SK-N-SH treated with all-trans-retinoic acid at 6 μM for 48 hours (cell line): ENCODE measurements at regions not wholly inside any gene's neighbourhood (a gene's known extent, or its start where the extent isn't known, plus 50 kb on each side); places are given as distances from the start of the nearest gene placed in this dataset.

Experiments
- ATAC-seq: fragments of 200-7000 bp; cut with Tn5 transposase; 3 replicates; pipeline ENCODE4 v1.9.1; 2020; ENCODE audit warnings: mild to moderate bottlenecking, moderate library complexity
- ARNTL ChIP-seq: fragments of 450-650 bp; formaldehyde crosslinking; IDR thresholded peaks from 2 replicates; pipeline ENCODE4 v1.5.0; 2020; ENCODE audit warnings: low read depth, mild to moderate bottlenecking, moderate library complexity, borderline replicate concordance
- CREB5 ChIP-seq: fragments of 250-450 bp; sonication (Bioruptor Pico); IDR thresholded peaks from 2 replicates; pipeline ENCODE4 v1.5.1; 2020; ENCODE audit warnings: low read depth, mild to moderate bottlenecking, moderate library complexity
- CSDC2 ChIP-seq: fragments of 250-450 bp; sonication (Bioruptor Pico); IDR thresholded peaks from 2 replicates; pipeline ENCODE4 v1.5.0; 2020; ENCODE audit warnings: mild to moderate bottlenecking, moderate library complexity
- CSRNP3 ChIP-seq: fragments of 250-450 bp; sonication (Bioruptor Pico); IDR thresholded peaks from 2 replicates; pipeline ENCODE4 v1.5.1; 2021; ENCODE audit warnings: mild to moderate bottlenecking, moderate library complexity
- ESRRG ChIP-seq: fragments of 250-450 bp; sonication (Bioruptor Pico); IDR thresholded peaks from 2 replicates; pipeline ENCODE4 v1.6.1; 2021; ENCODE audit warnings: mild to moderate bottlenecking
- GLIS3 ChIP-seq: fragments of 250-450 bp; sonication (Bioruptor Pico); IDR thresholded peaks from 2 replicates; pipeline ENCODE4 v1.5.0; 2020; ENCODE audit warnings: mild to moderate bottlenecking, moderate library complexity
- OSR1 ChIP-seq: fragments of 250-450 bp; sonication (Bioruptor Pico); IDR thresholded peaks from 2 replicates; pipeline ENCODE4 v1.8.0; 2022; ENCODE audit warnings: moderate library complexity, mild to moderate bottlenecking, inconsistent platforms
- PATZ1 ChIP-seq: fragments of 250-450 bp; sonication (Bioruptor Pico); IDR thresholded peaks from 2 replicates; pipeline ENCODE4 v1.8.0; 2020; ENCODE audit warnings: mild to moderate bottlenecking, moderate library complexity, borderline replicate concordance
- POU6F1 ChIP-seq: fragments of 250-450 bp; sonication (Bioruptor Pico); IDR thresholded peaks from 2 replicates; pipeline ENCODE4 v1.8.0; 2021; ENCODE audit warnings: low read depth, mild to moderate bottlenecking, moderate library complexity, borderline replicate concordance
- PPARA ChIP-seq: fragments of 250-450 bp; sonication (Bioruptor Pico); IDR thresholded peaks from 2 replicates; pipeline ENCODE4 v1.5.0; 2020; ENCODE audit warnings: mild to moderate bottlenecking, borderline replicate concordance
- SNAI2 ChIP-seq: fragments of 250-450 bp; sonication (Bioruptor Pico); IDR thresholded peaks from 2 replicates; pipeline ENCODE4 v1.5.0; 2020; ENCODE audit warnings: mild to moderate bottlenecking, moderate library complexity
- TCF4 ChIP-seq: fragments of 250-450 bp; sonication (Bioruptor Pico); IDR thresholded peaks from 2 replicates; pipeline ENCODE4 v1.8.0; 2021; ENCODE audit warnings: mild to moderate bottlenecking, moderate library complexity, borderline replicate concordance
- TOX ChIP-seq: fragments of 250-450 bp; sonication (Bioruptor Pico); IDR thresholded peaks from 2 replicates; pipeline ENCODE4 v1.8.0; 2021; ENCODE audit warnings: mild to moderate bottlenecking, moderate library complexity, borderline replicate concordance
- TSHZ2 ChIP-seq: fragments of 250-450 bp; sonication (Bioruptor Pico); IDR thresholded peaks from 2 replicates; pipeline ENCODE4 v1.5.0; 2020; ENCODE audit warnings: mild to moderate bottlenecking, moderate library complexity
- ZC3H10 ChIP-seq: fragments of 250-450 bp; sonication (Bioruptor Pico); IDR thresholded peaks from 2 replicates; pipeline ENCODE4 v1.5.1; 2021; ENCODE audit warnings: mild to moderate bottlenecking, moderate library complexity
- ZFP3 ChIP-seq: fragments of 250-450 bp; sonication (Bioruptor Pico); IDR thresholded peaks from 2 replicates; pipeline ENCODE4 v1.5.0; 2020; ENCODE audit warnings: mild to moderate bottlenecking, moderate library complexity
- ZFP30 ChIP-seq: fragments of 450-650 bp; formaldehyde crosslinking; IDR thresholded peaks from 2 replicates; pipeline ENCODE4 v1.5.0; 2022; ENCODE audit warnings: mild to moderate bottlenecking, moderate library complexity
- ZNF565 ChIP-seq: fragments of 450-650 bp; formaldehyde crosslinking; conservative IDR thresholded peaks from 2 replicates; pipeline ENCODE4 v1.5.0; 2020; ENCODE audit warnings: low read depth, mild to moderate bottlenecking, moderate library complexity
- ZNF70 ChIP-seq: fragments of 450-650 bp; formaldehyde crosslinking; IDR thresholded peaks from 2 replicates; pipeline ENCODE4 v1.5.0; 2020; ENCODE audit warnings: mild to moderate bottlenecking, moderate library complexity
- ZNF8 ChIP-seq: fragments of 450-650 bp; formaldehyde crosslinking; IDR thresholded peaks from 2 replicates; pipeline ENCODE4 v1.5.0; 2020; ENCODE audit warnings: mild to moderate bottlenecking, moderate library complexity

- TF ChIP-seq ZFP30 (CRISPR knock-in tag) = no peak
- no peak for TF ChIP-seq CREB5 (CRISPR knock-in tag)
- TF ChIP-seq SNAI2 (CRISPR knock-in tag) = no peak
- no peak for TF ChIP-seq ESRRG (CRISPR knock-in tag)
- no peak for TF ChIP-seq PPARA (CRISPR knock-in tag)
- no peak for ATAC-seq
Observed at GRCh38 chr9:28215536-28216299, 642.4 kb upstream of the C9orf72 start.

GRCh38 chr9:28232686-28233085 is 659.4 kb upstream of the C9orf72 start:
- TF ChIP-seq ZC3H10 (CRISPR knock-in tag) (no peak), ZNF70 (CRISPR knock-in tag) (no peak), GLIS3 (CRISPR knock-in tag) (no peak), ESRRG (CRISPR knock-in tag) (no peak), ZFP30 (CRISPR knock-in tag) (no peak), TCF4 (CRISPR knock-in tag) (no peak), SNAI2 (CRISPR knock-in tag) (no peak), ARNTL (no peak), CSDC2 (CRISPR knock-in tag) (no peak)
- no peak for ATAC-seq

- no peak for TF ChIP-seq TSHZ2
- TF ChIP-seq ZFP3 (CRISPR knock-in tag) = no peak
- no peak for TF ChIP-seq ZNF565
- no peak for TF ChIP-seq ZNF8 (CRISPR knock-in tag)
- no peak for TF ChIP-seq ZFP30 (CRISPR knock-in tag)
- no peak for TF ChIP-seq CREB5 (CRISPR knock-in tag)
- TF ChIP-seq OSR1 = no peak
- no peak for TF ChIP-seq PPARA (CRISPR knock-in tag)
- no peak for TF ChIP-seq GLIS3 (CRISPR knock-in tag)
- TF ChIP-seq CSRNP3 (CRISPR knock-in tag) = no peak
- TF ChIP-seq PATZ1 (CRISPR knock-in tag) = no peak
- TF ChIP-seq CSDC2 (CRISPR knock-in tag) = no peak
- TF ChIP-seq ZC3H10 (CRISPR knock-in tag) = no peak
- no peak for TF ChIP-seq ARNTL
- no peak for TF ChIP-seq POU6F1
- no peak for TF ChIP-seq ESRRG (CRISPR knock-in tag)
- TF ChIP-seq ZNF70 (CRISPR knock-in tag) = no peak
- no peak for TF ChIP-seq TOX (CRISPR knock-in tag)
- no peak for ATAC-seq
Observed at GRCh38 chr9:28234133-28234893, 661.0 kb upstream of the C9orf72 start.
